ENCODE measurements at regions not wholly inside any gene's neighbourhood (a gene's known extent, or its start where the extent isn't known, plus 50 kb on each side); places are given as distances from the start of the nearest gene placed in this dataset.

GRCh38 chr12:113548467-113548866 is 76.8 kb upstream of the LHX5 start:
- H3K27ac ChIP-seq: no peak overlapping the region
- no peaks in the 10 kb centered on the region for H3K36me3 ChIP-seq
- no peak for TF ChIP-seq CTCF (IDR thresholded peaks at IDR 0.05)
- TF ChIP-seq POLR2A (IDR thresholded peaks at IDR 0.05): no peak
- TF ChIP-seq EP300 (IDR thresholded peaks at IDR 0.05): no peak
- H3K9me3 ChIP-seq: peaks cover 0 to 53% (median 0%) of the 10 kb centered on the region in 4 donors
- no peaks in the 10 kb centered on the region for H3K4me1 ChIP-seq
- 83 to 91% methylated on average over 2 of the region's 2 CpGs for WGBS, 2 donors
- no peak overlapping the region for H3K4me3 ChIP-seq
- no peaks in the 10 kb centered on the region for H3K27me3 ChIP-seq
- no peak for DNase-seq (ENCODE audit: low spot score in 2 of 2)

GRCh38 chr12:113546916-113547863 is 75.5 kb upstream of the LHX5 start:
- Histone ChIP-seq H3K36me3 (no peaks in the 10 kb centered on the region), H3K4me1 (no peaks in the 10 kb centered on the region), H3K9me3 (peaks cover 0 to 43% (median 0%) of the 10 kb centered on the region in 4 donors), H3K27me3 (no peaks in the 10 kb centered on the region), H3K27ac (no peak overlapping the region), H3K4me3 (no peak overlapping the region)
- no peak for TF ChIP-seq POLR2A (IDR thresholded peaks at IDR 0.05)
- TF ChIP-seq CTCF (IDR thresholded peaks at IDR 0.05): no peak
- TF ChIP-seq EP300 (IDR thresholded peaks at IDR 0.05): no peak
- no peak for DNase-seq (ENCODE audit: low spot score in 2 of 2)
- WGBS, 2 donors: 32 to 33% methylated on average over 18 of the region's 18 CpGs

- DNase-seq (ENCODE audit: low spot score in 2 of 2): no peak
- WGBS, 2 donors: 57 to 70% methylated on average over 6 of the region's 6 CpGs
- Histone ChIP-seq H3K9me3 (peaks cover 0 to 31% (median 0%) of the 10 kb centered on the region in 4 donors), H3K4me3 (no peak overlapping the region), H3K4me1 (no peaks in the 10 kb centered on the region), H3K27me3 (no peaks in the 10 kb centered on the region), H3K27ac (no peak overlapping the region), H3K36me3 (no peaks in the 10 kb centered on the region)
- TF ChIP-seq POLR2A (IDR thresholded peaks at IDR 0.05) (no peak), EP300 (IDR thresholded peaks at IDR 0.05) (no peak), CTCF (IDR thresholded peaks at IDR 0.05) (no peak)
These were observed 66.0 kb upstream of the LHX5 start for GRCh38 chr12:113537751-113538087.

GRCh38 chr12:113537046-113537750 is 65.5 kb upstream of the LHX5 start:
- Histone ChIP-seq H3K9me3 (peaks cover 0 to 31% (median 0%) of the 10 kb centered on the region in 4 donors), H3K4me3 (no peak overlapping the region), H3K27ac (no peak overlapping the region), H3K4me1 (no peaks in the 10 kb centered on the region), H3K36me3 (no peaks in the 10 kb centered on the region), H3K27me3 (no peaks in the 10 kb centered on the region)
- TF ChIP-seq CTCF (IDR thresholded peaks at IDR 0.05) (no peak), EP300 (IDR thresholded peaks at IDR 0.05) (no peak), POLR2A (IDR thresholded peaks at IDR 0.05) (no peak)
- WGBS, 2 donors: 73 to 76% methylated on average over 11 of the region's 11 CpGs
- DNase-seq (ENCODE audit: low spot score in 2 of 2): no peak

GRCh38 chr12:113535100-113535499 is 63.4 kb upstream of the LHX5 start:
- Histone ChIP-seq H3K4me3 (no peak overlapping the region), H3K9me3 (peaks cover 0 to 22% (median 0%) of the 10 kb centered on the region in 4 donors), H3K27me3 (no peaks in the 10 kb centered on the region), H3K27ac (no peak overlapping the region), H3K36me3 (no peaks in the 10 kb centered on the region), H3K4me1 (no peaks in the 10 kb centered on the region)
- TF ChIP-seq POLR2A (IDR thresholded peaks at IDR 0.05): no peak
- WGBS, 2 donors: 91 to 94% methylated on average over 5 of the region's 5 CpGs
- DNase-seq (ENCODE audit: low spot score in 2 of 2): no peak
